ENCODE measurements at regions not wholly inside any gene's neighbourhood (a gene's known extent, or its start where the extent isn't known, plus 50 kb on each side); places are given as distances from the start of the nearest gene placed in this dataset.

- no peak overlapping the region for H3K4me3 ChIP-seq (ENCODE audit: low read length)
- DNase-seq (ENCODE audit: low read depth), result no peak
- TF ChIP-seq, protein P1, sequence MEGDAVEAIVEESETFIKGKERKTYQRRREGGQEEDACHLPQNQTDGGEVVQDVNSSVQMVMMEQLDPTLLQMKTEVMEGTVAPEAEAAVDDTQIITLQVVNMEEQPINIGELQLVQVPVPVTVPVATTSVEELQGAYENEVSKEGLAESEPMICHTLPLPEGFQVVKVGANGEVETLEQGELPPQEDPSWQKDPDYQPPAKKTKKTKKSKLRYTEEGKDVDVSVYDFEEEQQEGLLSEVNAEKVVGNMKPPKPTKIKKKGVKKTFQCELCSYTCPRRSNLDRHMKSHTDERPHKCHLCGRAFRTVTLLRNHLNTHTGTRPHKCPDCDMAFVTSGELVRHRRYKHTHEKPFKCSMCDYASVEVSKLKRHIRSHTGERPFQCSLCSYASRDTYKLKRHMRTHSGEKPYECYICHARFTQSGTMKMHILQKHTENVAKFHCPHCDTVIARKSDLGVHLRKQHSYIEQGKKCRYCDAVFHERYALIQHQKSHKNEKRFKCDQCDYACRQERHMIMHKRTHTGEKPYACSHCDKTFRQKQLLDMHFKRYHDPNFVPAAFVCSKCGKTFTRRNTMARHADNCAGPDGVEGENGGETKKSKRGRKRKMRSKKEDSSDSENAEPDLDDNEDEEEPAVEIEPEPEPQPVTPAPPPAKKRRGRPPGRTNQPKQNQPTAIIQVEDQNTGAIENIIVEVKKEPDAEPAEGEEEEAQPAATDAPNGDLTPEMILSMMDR (IDR thresholded peaks at IDR 0.05; ENCODE audit: insufficient read depth, low read depth, low read length, missing control alignments), result no peak
Observed at GRCh38 chr10:56258991-56259390, 102.1 kb downstream of the ZWINT start.

GRCh38 chr10:56258378-56258777 lies 102.7 kb downstream of the ZWINT start:
- DNase-seq (ENCODE audit: low read depth), result no peak
- no peak overlapping the region for H3K4me3 ChIP-seq (ENCODE audit: low read length)
- TF ChIP-seq, protein P1 (IDR thresholded peaks at IDR 0.05; ENCODE audit: insufficient read depth, low read depth, low read length, missing control alignments), result no peak

- DNase-seq (ENCODE audit: low read depth), result no peak
- TF ChIP-seq, protein P1 (IDR thresholded peaks at IDR 0.05; ENCODE audit: insufficient read depth, low read depth, low read length, missing control alignments), result no peak
- no peak overlapping the region for H3K4me3 ChIP-seq (ENCODE audit: low read length)
Observed at GRCh38 chr10:56255298-56255697, 105.8 kb downstream of the ZWINT start.

DNA sequence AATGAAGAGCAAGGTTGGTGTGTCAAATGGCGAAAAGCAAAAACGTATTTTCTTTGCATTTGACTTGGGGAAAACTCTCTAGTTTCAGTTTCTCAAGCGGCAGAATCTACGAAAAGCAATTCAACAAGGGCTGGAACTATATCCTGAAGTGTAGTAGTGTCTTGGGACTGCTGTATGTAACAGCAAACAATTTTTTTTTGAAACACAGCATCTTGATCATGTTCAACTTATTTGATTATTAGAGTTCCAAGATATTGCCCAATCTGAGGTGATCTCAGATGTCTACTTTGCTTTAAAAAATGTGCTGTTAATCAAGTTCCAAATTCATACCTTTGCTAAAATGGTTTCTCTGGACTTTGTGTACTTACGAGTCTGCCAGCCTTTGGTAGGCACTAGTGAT lies 120.6 kb downstream of the ZWINT start:
- DNase-seq (ENCODE audit: low read depth), result no peak
- no peak overlapping the region for H3K4me3 ChIP-seq (ENCODE audit: low read length)
- TF ChIP-seq, protein P1 (IDR thresholded peaks at IDR 0.05; ENCODE audit: insufficient read depth, low read depth, low read length, missing control alignments), result no peak

DNA sequence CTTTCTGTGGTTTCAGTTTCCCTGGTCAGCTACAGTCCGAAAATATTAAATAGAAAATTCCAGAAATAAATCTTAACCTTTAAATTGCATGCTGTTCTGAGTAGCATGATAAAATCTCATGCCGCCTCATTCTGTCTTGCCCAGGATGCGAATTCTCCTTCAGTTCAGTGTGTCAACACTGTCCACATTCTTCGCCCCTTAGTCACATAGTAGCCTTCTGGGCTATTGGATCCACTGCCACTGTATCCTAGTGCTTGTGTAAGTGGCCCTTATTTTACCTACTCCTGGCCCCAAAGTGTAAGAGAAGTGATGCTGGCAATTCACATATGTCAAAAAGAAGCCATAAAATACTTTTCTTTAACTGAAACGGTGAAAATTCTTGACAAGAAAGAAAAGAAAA lies 129.6 kb downstream of the ZWINT start:
- TF ChIP-seq, protein P1 (IDR thresholded peaks at IDR 0.05; ENCODE audit: insufficient read depth, low read depth, low read length, missing control alignments), result no peak
- no peak overlapping the region for H3K4me3 ChIP-seq (ENCODE audit: low read length)
- peak; percentile 36 for DNase-seq (ENCODE audit: low read depth)

- no peak for DNase-seq (ENCODE audit: low read depth)
- TF ChIP-seq, protein P1 (IDR thresholded peaks at IDR 0.05; ENCODE audit: insufficient read depth, low read depth, low read length, missing control alignments), result no peak
- H3K4me3 ChIP-seq (ENCODE audit: low read length), result no peak overlapping the region
Observed at GRCh38 chr10:56222237-56222636, 138.8 kb downstream of the ZWINT start.

- DNase-seq (ENCODE audit: low read depth), result no peak
- H3K4me3 ChIP-seq (ENCODE audit: low read length), result no peak overlapping the region
- TF ChIP-seq, protein P1 (IDR thresholded peaks at IDR 0.05; ENCODE audit: insufficient read depth, low read depth, low read length, missing control alignments), result no peak
Observed at GRCh38 chr10:56212951-56213350, 148.1 kb downstream of the ZWINT start.

All from epithelial cell of esophagus (primary cell).